ENCODE measurements at regions not wholly inside any gene's neighbourhood (a gene's known extent, or its start where the extent isn't known, plus 50 kb on each side); places are given as distances from the start of the nearest gene placed in this dataset.

- peaks cover 78% of the 10 kb centered on the region for H3K27me3 ChIP-seq (ENCODE audit: low read depth)
- H3K36me3 ChIP-seq = no peaks in the 10 kb centered on the region
- TF ChIP-seq, protein P1, sequence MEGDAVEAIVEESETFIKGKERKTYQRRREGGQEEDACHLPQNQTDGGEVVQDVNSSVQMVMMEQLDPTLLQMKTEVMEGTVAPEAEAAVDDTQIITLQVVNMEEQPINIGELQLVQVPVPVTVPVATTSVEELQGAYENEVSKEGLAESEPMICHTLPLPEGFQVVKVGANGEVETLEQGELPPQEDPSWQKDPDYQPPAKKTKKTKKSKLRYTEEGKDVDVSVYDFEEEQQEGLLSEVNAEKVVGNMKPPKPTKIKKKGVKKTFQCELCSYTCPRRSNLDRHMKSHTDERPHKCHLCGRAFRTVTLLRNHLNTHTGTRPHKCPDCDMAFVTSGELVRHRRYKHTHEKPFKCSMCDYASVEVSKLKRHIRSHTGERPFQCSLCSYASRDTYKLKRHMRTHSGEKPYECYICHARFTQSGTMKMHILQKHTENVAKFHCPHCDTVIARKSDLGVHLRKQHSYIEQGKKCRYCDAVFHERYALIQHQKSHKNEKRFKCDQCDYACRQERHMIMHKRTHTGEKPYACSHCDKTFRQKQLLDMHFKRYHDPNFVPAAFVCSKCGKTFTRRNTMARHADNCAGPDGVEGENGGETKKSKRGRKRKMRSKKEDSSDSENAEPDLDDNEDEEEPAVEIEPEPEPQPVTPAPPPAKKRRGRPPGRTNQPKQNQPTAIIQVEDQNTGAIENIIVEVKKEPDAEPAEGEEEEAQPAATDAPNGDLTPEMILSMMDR (IDR thresholded peaks at IDR 0.05; ENCODE audit: borderline replicate concordance) = no peak
- H3K9me3 ChIP-seq (replicated peaks) = peaks cover 4% of the 10 kb centered on the region
- no peak overlapping the region for H3K27ac ChIP-seq (replicated peaks)
- no peak for DNase-seq
- no peak overlapping the region for H3K4me3 ChIP-seq
- H3K4me1 ChIP-seq = no peaks in the 10 kb centered on the region
- intact Hi-C loops (cut with micrococcal nuclease) = no loop called here
Measured at GRCh38 chr20:57025666-57026224, 240.7 kb downstream of the BMP7 start.

GRCh38 chr20:57027777-57028176 lies 238.7 kb downstream of the BMP7 start:
- no peak overlapping the region for H3K27ac ChIP-seq (replicated peaks)
- DNase-seq = no peak
- intact Hi-C loops (cut with micrococcal nuclease) = no loop called here
- no peak overlapping the region for H3K4me3 ChIP-seq
- H3K4me1 ChIP-seq = no peaks in the 10 kb centered on the region
- no peaks in the 10 kb centered on the region for H3K36me3 ChIP-seq
- H3K27me3 ChIP-seq (ENCODE audit: low read depth) = peaks cover 73% of the 10 kb centered on the region
- peaks cover 4% of the 10 kb centered on the region for H3K9me3 ChIP-seq (replicated peaks)
- TF ChIP-seq, protein P1 (IDR thresholded peaks at IDR 0.05; ENCODE audit: borderline replicate concordance) = no peak

- H3K9me3 ChIP-seq (replicated peaks) = peaks cover 9% of the 10 kb centered on the region
- intact Hi-C loops (cut with micrococcal nuclease) = no loop called here
- no peak overlapping the region for H3K27ac ChIP-seq (replicated peaks)
- TF ChIP-seq, protein P1 (IDR thresholded peaks at IDR 0.05; ENCODE audit: borderline replicate concordance) = no peak
- no peak for DNase-seq
- H3K27me3 ChIP-seq (ENCODE audit: low read depth) = peaks cover 83% of the 10 kb centered on the region
- no peaks in the 10 kb centered on the region for H3K36me3 ChIP-seq
- H3K4me3 ChIP-seq = no peak overlapping the region
- H3K4me1 ChIP-seq = no peaks in the 10 kb centered on the region
Measured at GRCh38 chr20:57030611-57031600, 235.5 kb downstream of the BMP7 start.

GRCh38 chr20:57031867-57032355 lies 234.5 kb downstream of the BMP7 start:
- no peak overlapping the region for H3K4me3 ChIP-seq
- no peak overlapping the region for H3K27ac ChIP-seq (replicated peaks)
- DNase-seq = no peak
- intact Hi-C loops (cut with micrococcal nuclease) = no loop called here
- TF ChIP-seq, protein P1 (IDR thresholded peaks at IDR 0.05; ENCODE audit: borderline replicate concordance) = no peak
- peaks cover 87% of the 10 kb centered on the region for H3K27me3 ChIP-seq (ENCODE audit: low read depth)
- H3K4me1 ChIP-seq = no peaks in the 10 kb centered on the region
- no peaks in the 10 kb centered on the region for H3K36me3 ChIP-seq
- H3K9me3 ChIP-seq (replicated peaks) = peaks cover 9% of the 10 kb centered on the region

GRCh38 chr20:57032847-57033246 lies 233.6 kb downstream of the BMP7 start:
- no peak overlapping the region for H3K4me3 ChIP-seq
- peaks cover 9% of the 10 kb centered on the region for H3K9me3 ChIP-seq (replicated peaks)
- H3K27ac ChIP-seq (replicated peaks) = no peak overlapping the region
- DNase-seq = no peak
- no peaks in the 10 kb centered on the region for H3K4me1 ChIP-seq
- no peaks in the 10 kb centered on the region for H3K36me3 ChIP-seq
- intact Hi-C loops (cut with micrococcal nuclease) = no loop called here
- TF ChIP-seq, protein P1 (IDR thresholded peaks at IDR 0.05; ENCODE audit: borderline replicate concordance) = no peak
- H3K27me3 ChIP-seq (ENCODE audit: low read depth) = peaks cover 87% of the 10 kb centered on the region
